Stimulated activated CD4-positive, alpha-beta T cell treated with anti-CD3 and anti-CD28 coated beads, Interleukin-15, amount 100 ng/mL, for 24 hours (primary cell): ENCODE measurements at regions not wholly inside any gene's neighbourhood (a gene's known extent, or its start where the extent isn't known, plus 50 kb on each side); places are given as distances from the start of the nearest gene placed in this dataset.
"Not testable (repeated sequence)": the region's sequence is repeated elsewhere in the genome, so short reads cannot be mapped to it uniquely, and the experiment has no call there.

Source experiments
- DNase-seq: peaks from one replicate; pipeline ENCODE4 v3.0.0-alpha.2; 2020

GRCh38 chr5:32842813-32843530 lies 131.9 kb downstream of the NPR3 start:
- DNase-seq = no peak

GRCh38 chr5:32843531-32843895 lies 132.4 kb downstream of the NPR3 start:
- DNase-seq = no peak

GRCh38 chr5:32845171-32845570 lies 134.1 kb downstream of the NPR3 start:
- no peak for DNase-seq

GRCh38 chr5:32848120-32848519 lies 137.0 kb downstream of the NPR3 start:
- no peak for DNase-seq

GRCh38 chr5:32848681-32849080 lies 137.6 kb downstream of the NPR3 start:
- DNase-seq = no peak

GRCh38 chr5:32850817-32851496 lies 139.8 kb downstream of the NPR3 start:
- no peak for DNase-seq

- DNase-seq = no peak
These were observed 140.5 kb downstream of the NPR3 start for GRCh38 chr5:32851559-32852173.

- DNase-seq = no peak
These were observed 141.4 kb downstream of the NPR3 start for GRCh38 chr5:32852535-32852934.

GRCh38 chr5:32852976-32853375 lies 141.9 kb downstream of the NPR3 start:
- DNase-seq = no peak

GRCh38 chr5:32854473-32854872 lies 143.4 kb downstream of the NPR3 start:
- DNase-seq = no peak

- DNase-seq = no peak
These were observed 148.1 kb downstream of the NPR3 start for GRCh38 chr5:32859211-32859641.

GRCh38 chr5:32865475-32865874 lies 154.4 kb downstream of the NPR3 start:
- DNase-seq = no peak

- no peak for DNase-seq
These were observed 155.0 kb downstream of the NPR3 start for GRCh38 chr5:32866138-32866537.

GRCh38 chr5:32869216-32869615 lies 158.1 kb downstream of the NPR3 start:
- no peak for DNase-seq

GRCh38 chr5:32876791-32877190 lies 165.7 kb downstream of the NPR3 start:
- no peak for DNase-seq

GRCh38 chr5:32879364-32879763 lies 168.2 kb downstream of the NPR3 start:
- DNase-seq = not testable (repeated sequence)

GRCh38 chr5:32880796-32881195 lies 169.7 kb downstream of the NPR3 start:
- DNase-seq = no peak

- DNase-seq = no peak
These were observed 176.3 kb downstream of the NPR3 start for GRCh38 chr5:32887390-32887789.

- DNase-seq = no peak
These were observed 178.0 kb downstream of the NPR3 start for GRCh38 chr5:32889078-32889477.

GRCh38 chr5:32903613-32904012 lies 192.5 kb downstream of the NPR3 start:
- DNase-seq = no peak

GRCh38 chr5:32908641-32909040 lies 197.5 kb downstream of the NPR3 start:
- DNase-seq = no peak

- DNase-seq = no peak
These were observed 198.1 kb downstream of the NPR3 start for GRCh38 chr5:32909207-32909606.

GRCh38 chr5:32916648-32917047 lies 205.5 kb downstream of the NPR3 start:
- DNase-seq = no peak

GRCh38 chr5:32928761-32929160 lies 217.6 kb downstream of the NPR3 start:
- no peak for DNase-seq
